ENCODE measurements at regions not wholly inside any gene's neighbourhood (a gene's known extent, or its start where the extent isn't known, plus 50 kb on each side); places are given as distances from the start of the nearest gene placed in this dataset.

- TF ChIP-seq EP300 (IDR thresholded peaks at IDR 0.05; ENCODE audit: borderline replicate concordance in 1 of 2, low read depth in 1 of 2, low read length in 1 of 2), result no peak
- TF ChIP-seq ELF1 (IDR thresholded peaks at IDR 0.05), result no peak
- TF ChIP-seq CHD2 (IDR thresholded peaks at IDR 0.05; ENCODE audit: low read length, partially characterized antibody), result no peak
- TF ChIP-seq TAF1 (IDR thresholded peaks at IDR 0.05; ENCODE audit: borderline replicate concordance, low read depth, low read length), result no peak
- TF ChIP-seq SMC3 (IDR thresholded peaks at IDR 0.05; ENCODE audit: low read depth, low read length), result no peak
- no peak for TF ChIP-seq REST (IDR thresholded peaks at IDR 0.05; ENCODE audit: low read depth, low read length)
- no peak for TF ChIP-seq USF1 (IDR thresholded peaks at IDR 0.05; ENCODE audit: borderline replicate concordance, low read depth)
- no peak for TF ChIP-seq FOSL2 (IDR thresholded peaks at IDR 0.05; ENCODE audit: borderline replicate concordance, low read depth)
- TF ChIP-seq TEAD4 (IDR thresholded peaks at IDR 0.05; ENCODE audit: borderline replicate concordance, insufficient read depth), result no peak
- no peak for TF ChIP-seq ZBTB33 (IDR thresholded peaks at IDR 0.05; ENCODE audit: borderline replicate concordance, low read depth)
- TF ChIP-seq PBX3 (IDR thresholded peaks at IDR 0.05), result no peak
- no peak for TF ChIP-seq IRF3 (IDR thresholded peaks at IDR 0.05; ENCODE audit: low read depth, low read length)
- no peak for TF ChIP-seq RCOR1 (IDR thresholded peaks at IDR 0.05; ENCODE audit: low read length)
- peak overlapping the region in 1 of 2 experiments; percentile 40; a peak in 1 of 4 replicates for H3K4me3 ChIP-seq (ENCODE audit: low read depth in 2 of 2, low read length in 1 of 2)
- 0 out of 2 replicates have a peak overlapping the region, but pooled peaks have one; percentile 55 for H3K9ac ChIP-seq
- H3K4me1 ChIP-seq (ENCODE audit: control insufficient read depth in 1 of 2, insufficient read depth in 2 of 2, low read depth in 1 of 2, low read length in 1 of 2), result peaks cover 7 to 54% of the 10 kb centered on the region in 2 experiments
- DNase-seq, result no peak
- H4K20me1 ChIP-seq (ENCODE audit: insufficient read depth), result no peaks in the 10 kb centered on the region
- peaks cover 46% of the 10 kb centered on the region for H3F3A ChIP-seq (replicated peaks; ENCODE audit: insufficient read depth)
- H3K27me3 ChIP-seq (ENCODE audit: insufficient read depth), result no peaks in the 10 kb centered on the region
- ChIA-PET CTCF (interaction anchor here (0.9 to 1.1 kb wide), 2 partner anchors 24 to 288 kb away, joined by 6 read pairs; partner anchors contain the start of gene RNF152), POLR2A (no interaction called here)
- H3K27ac ChIP-seq (ENCODE audit: low read depth in 2 of 2, low read length in 1 of 2), result peak overlapping the region; percentile 34 to 92; a peak in 3 of 4 replicates
- H3K36me3 ChIP-seq (replicated peaks in 1 of 2; ENCODE audit: control insufficient read depth in 1 of 2, insufficient read depth in 2 of 2, low read length in 1 of 2), result no peaks in the 10 kb centered on the region
- 0 out of 2 replicates have a peak overlapping the region, but pooled peaks have one; percentile 2 for H2AFZ ChIP-seq (ENCODE audit: low read depth)
- H3K79me2 ChIP-seq (ENCODE audit: insufficient read depth), result peaks cover 31% of the 10 kb centered on the region; the same call in 1 of the 2 replicates
- no peaks in the 10 kb centered on the region for H3K9me2 ChIP-seq
- peak overlapping the region; percentile 65 for H3K4me2 ChIP-seq
- no peaks in the 10 kb centered on the region for H3K9me3 ChIP-seq
- 93% methylated on average over 3 of the region's 3 CpGs for whole genome bisulfite sequencing (ENCODE audit: low lambda C conversion rate)
Observed at GRCh38 chr18:61605376-61606067, 272.3 kb downstream of the CDH20 start.

Measured in SK-N-SH (cell line).